Memory B cell (primary cell): ENCODE measurements at regions not wholly inside any gene's neighbourhood (a gene's known extent, or its start where the extent isn't known, plus 50 kb on each side); places are given as distances from the start of the nearest gene placed in this dataset.

Experiments
- ATAC-seq: fragments of 150-1000 bp; cut with Tn5 transposase; 2 replicates; pipeline ENCODE4 v1.10.0; 2021; ENCODE audit warnings: low read depth, mild to moderate bottlenecking, moderate library complexity
- DNase-seq, 2 donors: peaks; one replicate each; pipeline ENCODE4 v3.0.0; 2022; ENCODE audit warnings: low spot score in 2 of 2
- H3K27ac Mint-ChIP-seq: one replicate; pipeline ENCODE4 v1.8.0; 2022; ENCODE audit warnings: mild to moderate bottlenecking, moderate library complexity, mixed read lengths
- H3K27me3 Mint-ChIP-seq: one replicate; pipeline ENCODE4 v1.8.0; 2022; ENCODE audit warnings: mixed read lengths
- H3K36me3 Mint-ChIP-seq: one replicate; pipeline ENCODE4 v1.8.0; 2022; ENCODE audit warnings: mild to moderate bottlenecking, mixed read lengths
- H3K4me1 Mint-ChIP-seq: one replicate; pipeline ENCODE4 v1.8.0; 2022; ENCODE audit warnings: mixed read lengths
- H3K4me3 Mint-ChIP-seq: one replicate; pipeline ENCODE4 v1.8.0; 2022; ENCODE audit warnings: mild to moderate bottlenecking, moderate library complexity, mixed read lengths
- H3K9me3 Mint-ChIP-seq: one replicate; pipeline ENCODE4 v1.8.0; 2022; ENCODE audit warnings: mixed read lengths

GRCh38 chr12:111215881-111216280 lies 153.0 kb downstream of the PHETA1 start:
- ATAC-seq = no peak
- H3K27ac Mint-ChIP-seq = no peak overlapping the region
- H3K36me3 Mint-ChIP-seq = no peaks in the 10 kb centered on the region
- no peaks in the 10 kb centered on the region for H3K9me3 Mint-ChIP-seq
- H3K4me3 Mint-ChIP-seq = no peak overlapping the region
- H3K4me1 Mint-ChIP-seq = no peaks in the 10 kb centered on the region
- DNase-seq = no peak
- peaks cover 9% of the 10 kb centered on the region for H3K27me3 Mint-ChIP-seq

DNA sequence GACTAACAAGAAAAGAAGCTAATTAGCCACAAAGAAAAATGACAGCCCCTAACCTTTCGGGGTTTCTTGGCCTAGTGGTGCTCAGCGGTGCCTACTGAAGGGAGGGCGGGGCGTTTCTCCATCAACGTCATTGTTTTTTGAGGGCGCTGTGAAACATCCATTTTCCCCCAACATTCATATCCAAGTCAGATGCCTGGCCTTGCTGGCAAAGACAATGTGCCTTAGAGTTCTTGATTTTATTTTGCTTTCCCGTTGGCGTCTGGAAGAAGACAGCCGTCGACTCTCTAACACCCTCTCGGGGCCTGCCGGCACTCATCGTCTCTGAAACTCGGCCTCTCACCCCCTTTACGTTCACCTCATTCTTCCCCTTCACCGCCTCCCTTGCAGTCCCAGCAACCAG lies 154.5 kb downstream of the PHETA1 start:
- Mint-ChIP-seq H3K27me3 (peaks cover 7% of the 10 kb centered on the region), H3K4me3 (no peak overlapping the region), H3K36me3 (no peaks in the 10 kb centered on the region), H3K4me1 (no peaks in the 10 kb centered on the region), H3K9me3 (no peaks in the 10 kb centered on the region), H3K27ac (no peak overlapping the region)
- DNase-seq (no peak), ATAC-seq (no peak)

- ATAC-seq = no peak
- peaks cover 7% of the 10 kb centered on the region for H3K27me3 Mint-ChIP-seq
Measured at GRCh38 chr12:111213561-111213960, 155.3 kb downstream of the PHETA1 start.

DNA sequence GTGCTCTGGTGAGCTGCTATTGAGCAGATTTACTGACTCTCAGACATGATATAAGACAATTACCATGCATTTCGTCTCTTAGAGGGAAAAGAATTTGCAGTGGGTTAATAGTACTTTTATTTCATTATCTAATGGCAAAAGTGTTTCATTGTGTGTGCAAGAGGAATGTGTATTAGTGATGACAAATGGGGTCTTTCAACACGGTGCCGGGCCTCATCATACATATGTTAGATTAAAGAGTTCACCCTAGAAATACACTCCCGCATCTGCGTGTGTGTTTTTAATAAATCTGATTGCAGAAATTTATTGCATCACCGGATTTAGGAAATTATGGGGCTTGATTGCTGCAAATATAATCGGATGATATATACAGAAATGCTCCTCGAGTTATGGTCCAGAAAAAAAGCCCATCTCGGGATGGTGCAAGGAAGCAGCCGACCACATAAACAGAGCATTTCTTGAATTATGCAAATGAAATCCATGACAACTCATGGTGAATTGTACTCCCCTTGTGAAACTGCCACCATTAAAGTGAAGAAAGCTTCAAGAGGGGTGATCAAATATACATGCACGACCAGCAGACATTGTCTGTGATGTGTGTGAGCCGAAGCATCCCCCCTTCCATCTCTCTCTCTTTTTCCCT lies 156.0 kb downstream of the PHETA1 start:
- peaks cover 6% of the 10 kb centered on the region for H3K27me3 Mint-ChIP-seq
- H3K27ac Mint-ChIP-seq = no peak overlapping the region
- no peak overlapping the region for H3K4me3 Mint-ChIP-seq
- ATAC-seq = no peak
- no peaks in the 10 kb centered on the region for H3K4me1 Mint-ChIP-seq
- no peaks in the 10 kb centered on the region for H3K9me3 Mint-ChIP-seq
- no peaks in the 10 kb centered on the region for H3K36me3 Mint-ChIP-seq
- no peak for DNase-seq

More at GRCh38 chr12:111213561-111213960, 155.3 kb downstream of the PHETA1 start:
- H3K9me3 Mint-ChIP-seq = no peaks in the 10 kb centered on the region
- no peak overlapping the region for H3K4me3 Mint-ChIP-seq
- DNase-seq = no peak
- no peaks in the 10 kb centered on the region for H3K4me1 Mint-ChIP-seq
- H3K36me3 Mint-ChIP-seq = no peaks in the 10 kb centered on the region
- H3K27ac Mint-ChIP-seq = no peak overlapping the region

- no peak for DNase-seq
- Mint-ChIP-seq H3K4me1 (no peaks in the 10 kb centered on the region), H3K4me3 (no peak overlapping the region), H3K27ac (no peak overlapping the region), H3K27me3 (peaks cover 5% of the 10 kb centered on the region), H3K9me3 (no peaks in the 10 kb centered on the region), H3K36me3 (no peaks in the 10 kb centered on the region)
- ATAC-seq = no peak
Measured at GRCh38 chr12:111211910-111212757, 156.8 kb downstream of the PHETA1 start.

DNA sequence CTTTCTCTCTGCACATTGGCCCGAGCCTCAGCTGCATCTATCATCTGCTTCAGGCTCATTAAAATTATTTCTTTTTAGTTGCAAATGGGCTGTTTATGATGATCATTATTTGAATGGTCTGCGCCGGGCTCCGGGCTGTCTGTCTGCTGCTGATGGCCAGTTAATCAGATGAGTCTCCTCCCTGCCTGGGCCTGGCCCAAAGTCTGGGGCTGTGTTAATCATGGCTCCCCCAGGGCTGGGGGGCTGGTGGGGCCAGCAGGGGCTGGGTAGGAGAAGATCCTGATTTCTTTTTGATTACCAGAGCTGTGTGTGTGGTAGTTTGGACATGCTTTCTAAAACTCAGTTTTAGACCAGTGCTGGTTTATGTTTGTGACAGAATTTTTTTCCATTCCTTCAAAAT lies 159.1 kb downstream of the PHETA1 start:
- Mint-ChIP-seq H3K4me3 (no peak overlapping the region), H3K4me1 (no peaks in the 10 kb centered on the region), H3K9me3 (peaks cover 3% of the 10 kb centered on the region), H3K36me3 (no peaks in the 10 kb centered on the region), H3K27me3 (peaks cover 8% of the 10 kb centered on the region), H3K27ac (no peak overlapping the region)
- ATAC-seq = no peak
- no peak for DNase-seq

DNA sequence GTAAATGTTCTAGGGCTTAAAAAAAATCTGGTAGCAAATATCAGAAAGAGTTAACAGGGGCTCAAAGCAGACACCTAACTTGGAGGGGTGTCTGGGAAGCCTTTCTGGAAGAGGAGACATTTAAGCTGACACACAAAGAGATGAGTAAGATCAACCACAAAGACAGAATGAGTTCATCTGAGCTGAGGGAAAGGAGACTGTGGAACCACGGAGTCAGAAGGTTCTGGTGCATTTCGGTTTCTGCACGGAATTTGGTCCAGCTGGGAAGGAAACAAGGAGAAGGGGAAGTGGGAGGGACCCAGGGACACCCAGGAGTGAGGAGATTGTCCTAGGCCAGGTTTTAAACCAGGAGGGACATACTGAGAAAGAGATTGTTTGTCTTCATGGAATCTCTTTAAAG lies 161.1 kb downstream of the PHETA1 start:
- no peak for DNase-seq
- Mint-ChIP-seq H3K27ac (no peak overlapping the region), H3K27me3 (peaks cover 10% of the 10 kb centered on the region), H3K9me3 (peaks cover 3% of the 10 kb centered on the region), H3K36me3 (no peaks in the 10 kb centered on the region), H3K4me1 (no peaks in the 10 kb centered on the region), H3K4me3 (no peak overlapping the region)
- ATAC-seq = no peak

DNA sequence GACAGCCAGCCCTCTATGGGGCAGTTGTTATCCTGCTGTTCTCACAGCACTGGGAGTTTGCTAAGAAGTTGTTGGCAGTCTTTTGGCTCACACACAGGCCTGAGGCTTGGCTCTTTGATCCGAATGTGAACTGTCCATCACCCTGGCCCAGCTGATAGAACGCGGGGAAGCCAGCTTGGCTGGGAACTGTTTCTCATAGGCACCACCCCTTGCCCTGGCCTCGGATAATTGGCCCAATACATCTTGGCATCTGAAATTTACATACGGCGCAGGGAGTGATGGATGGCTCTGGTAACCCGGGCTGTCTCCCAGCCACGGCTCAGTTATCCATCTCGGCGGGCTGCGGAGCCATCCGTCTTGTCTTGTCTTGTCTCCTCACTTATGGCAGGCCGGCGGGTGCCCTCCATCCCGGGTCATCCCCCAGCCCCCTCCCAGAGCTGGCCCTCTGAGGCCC lies 164.1 kb downstream of the PHETA1 start:
- no peaks in the 10 kb centered on the region for H3K36me3 Mint-ChIP-seq
- no peak overlapping the region for H3K4me3 Mint-ChIP-seq
- DNase-seq (no peak), ATAC-seq (no peak)
- peaks cover 3% of the 10 kb centered on the region for H3K9me3 Mint-ChIP-seq
- H3K4me1 Mint-ChIP-seq = peaks cover 2% of the 10 kb centered on the region
- peaks cover 16% of the 10 kb centered on the region for H3K27me3 Mint-ChIP-seq
- no peak overlapping the region for H3K27ac Mint-ChIP-seq

DNA sequence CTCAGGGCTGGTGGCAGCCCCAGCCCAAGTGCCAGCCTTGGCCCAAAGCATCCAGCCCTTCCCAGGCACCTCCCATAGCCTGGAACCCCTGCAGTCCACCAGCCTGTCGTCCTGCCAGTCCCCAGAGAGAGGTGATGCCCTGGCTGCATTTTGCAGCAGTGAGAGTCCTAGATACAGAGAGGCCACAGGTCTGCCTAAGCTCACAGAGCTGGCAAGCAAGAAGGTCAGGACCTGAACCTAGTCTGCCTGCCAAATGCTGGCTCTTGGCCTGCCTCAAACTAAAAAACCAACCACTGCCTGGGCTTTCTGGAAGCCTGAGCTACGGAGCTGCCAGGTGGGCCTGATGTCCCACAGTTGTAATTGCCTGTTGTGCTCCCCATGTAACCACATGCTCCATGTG lies 164.9 kb downstream of the PHETA1 start:
- Mint-ChIP-seq H3K4me3 (no peak overlapping the region), H3K9me3 (peaks cover 3% of the 10 kb centered on the region), H3K36me3 (no peaks in the 10 kb centered on the region), H3K4me1 (peaks cover 2% of the 10 kb centered on the region), H3K27ac (no peak overlapping the region), H3K27me3 (peaks cover 20% of the 10 kb centered on the region)
- no peak for DNase-seq
- no peak for ATAC-seq

DNA sequence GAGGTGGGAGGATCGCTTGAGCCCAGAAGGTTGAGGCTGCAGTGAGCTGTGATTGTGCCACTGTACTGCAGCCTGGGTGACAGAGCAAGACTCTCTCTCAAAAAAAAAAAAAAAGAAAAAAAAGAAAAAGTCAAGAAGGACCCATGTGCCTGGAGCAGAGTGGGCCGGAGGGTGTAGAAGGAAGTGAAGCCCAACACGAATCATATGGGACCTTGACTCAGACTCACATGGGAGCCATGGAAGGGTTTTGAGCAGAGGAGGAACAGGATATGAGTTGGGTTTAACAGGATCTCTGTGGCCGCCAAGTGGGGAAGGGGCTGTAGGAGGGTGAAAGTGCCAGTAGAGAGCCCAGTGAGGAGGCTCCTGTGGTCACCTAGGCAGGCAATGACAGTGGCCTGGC lies 165.4 kb downstream of the PHETA1 start:
- Mint-ChIP-seq H3K27ac (no peak overlapping the region), H3K36me3 (no peaks in the 10 kb centered on the region), H3K4me1 (peaks cover 2% of the 10 kb centered on the region), H3K4me3 (no peak overlapping the region), H3K27me3 (peaks cover 23% of the 10 kb centered on the region), H3K9me3 (peaks cover 3% of the 10 kb centered on the region)
- ATAC-seq (no peak), DNase-seq (no peak)

DNA sequence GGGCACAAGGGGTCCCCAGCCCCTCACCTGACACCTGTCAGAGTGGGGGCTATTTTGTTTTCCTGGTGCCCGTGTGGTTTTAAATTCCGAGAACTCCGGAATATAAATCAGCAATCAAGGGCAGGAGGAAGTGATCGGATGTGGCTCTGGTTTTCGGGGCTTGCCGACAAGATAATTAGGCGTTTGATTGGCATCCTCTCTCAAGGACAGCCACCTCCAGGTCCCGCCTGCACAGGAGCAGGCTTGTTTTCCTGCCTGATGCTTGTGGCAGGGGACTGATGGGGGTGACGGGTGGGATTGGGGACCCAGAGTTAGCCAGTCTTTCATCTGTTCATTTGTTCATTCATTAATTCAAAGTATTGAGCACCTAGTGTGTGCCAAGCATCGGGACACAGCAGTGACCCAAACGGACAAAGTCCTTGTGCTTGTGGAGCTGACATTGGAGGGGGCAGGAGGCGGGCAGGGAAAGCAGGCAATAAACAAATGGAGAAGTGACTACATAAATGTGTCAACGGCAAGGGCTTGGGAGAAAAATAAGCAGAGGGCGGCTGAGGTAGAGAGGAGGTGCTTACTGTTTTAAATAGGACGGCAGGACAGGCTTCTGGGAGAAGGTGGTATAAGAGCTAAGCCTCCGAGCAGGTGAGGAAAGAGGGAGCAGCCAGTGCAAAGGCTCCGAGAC lies 166.5 kb downstream of the PHETA1 start:
- no peaks in the 10 kb centered on the region for H3K36me3 Mint-ChIP-seq
- H3K4me3 Mint-ChIP-seq = no peak overlapping the region
- H3K9me3 Mint-ChIP-seq = peaks cover 3% of the 10 kb centered on the region
- peaks cover 2% of the 10 kb centered on the region for H3K4me1 Mint-ChIP-seq
- ATAC-seq = no peak
- DNase-seq = no peak
- H3K27ac Mint-ChIP-seq = no peak overlapping the region
- H3K27me3 Mint-ChIP-seq = peaks cover 26% of the 10 kb centered on the region

GRCh38 chr12:111201495-111202236 lies 167.2 kb downstream of the PHETA1 start:
- Mint-ChIP-seq H3K4me3 (no peak overlapping the region), H3K27me3 (peaks cover 24% of the 10 kb centered on the region), H3K27ac (no peak overlapping the region), H3K9me3 (peaks cover 2% of the 10 kb centered on the region), H3K36me3 (no peaks in the 10 kb centered on the region), H3K4me1 (peaks cover 2% of the 10 kb centered on the region)
- no peak for DNase-seq
- ATAC-seq = no peak

DNA sequence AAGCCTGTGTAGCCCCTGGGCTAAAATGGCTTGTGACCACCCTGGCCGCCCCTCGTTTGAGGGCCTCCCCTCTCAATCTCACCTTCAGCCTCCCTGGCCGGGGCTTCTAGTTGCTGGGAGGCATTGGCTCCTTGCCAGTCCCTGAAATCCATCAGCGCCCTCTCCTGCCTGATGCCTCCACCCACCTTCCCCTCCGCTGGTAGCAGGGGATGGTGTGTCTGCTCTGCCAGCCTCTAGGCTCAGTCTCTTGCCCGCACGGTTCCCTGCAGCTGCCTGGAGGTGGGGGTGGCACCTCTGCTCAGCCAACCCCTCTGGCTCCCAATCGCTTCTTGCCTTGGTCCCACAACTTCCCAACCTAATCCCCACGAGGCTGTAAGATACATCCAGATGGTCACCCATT lies 167.9 kb downstream of the PHETA1 start:
- Mint-ChIP-seq H3K9me3 (no peaks in the 10 kb centered on the region), H3K27me3 (peaks cover 22% of the 10 kb centered on the region), H3K4me1 (peaks cover 2% of the 10 kb centered on the region), H3K4me3 (no peak overlapping the region), H3K27ac (no peak overlapping the region), H3K36me3 (no peaks in the 10 kb centered on the region)
- no peak for ATAC-seq
- no peak for DNase-seq
